PC-3 (cell line): ENCODE measurements at regions not wholly inside any gene's neighbourhood (a gene's known extent, or its start where the extent isn't known, plus 50 kb on each side); places are given as distances from the start of the nearest gene placed in this dataset.

Experiments
- ATAC-seq: fragments of 200-7000 bp; cut with Tn5 transposase; 2 replicates; pipeline ENCODE4 v1.9.1; 2020; ENCODE audit warnings: mild to moderate bottlenecking, moderate library complexity
- BruUV-seq: library from RNA; stranded (reverse); fragments of 400-500 nt; replicated peaks from 2 replicates; lab custom pipeline; 2021; lab: Mats Ljungman, UMichigan
- CTCF ChIA-PET: fragments of 300-600 bp; sonication (Branson Sonifier 250); formaldehyde crosslinking; loops from one replicate; lab custom pipeline; 2022; ENCODE audit warnings: antibody characterized with exemption; lab: Charles Lee
- POLR2A ChIA-PET: fragments of 300-600 bp; sonication (Branson Sonifier 250); formaldehyde crosslinking; loops from one replicate; lab custom pipeline; 2022; ENCODE audit warnings: antibody characterized with exemption; ENCODE audit not compliant: unreplicated experiment; lab: Charles Lee
- DNase-seq: peaks from one replicate; pipeline ENCODE4 v3.0.0-alpha.2; 2015
- H2AFZ ChIP-seq: fragments of 300-600 bp; sonication (generic); 2 replicates; pipeline ENCODE4 v1.6.0; 2016; ENCODE audit warnings: antibody characterized with exemption, low read length
- H3F3A ChIP-seq: fragments of 300-600 bp; sonication (generic); one replicate; pipeline ENCODE4 v1.6.0; 2017; ENCODE audit warnings: antibody characterized with exemption, low read length, control low read depth, mild to moderate bottlenecking; ENCODE audit not compliant: unreplicated experiment
- H3K27ac ChIP-seq: fragments of 300-600 bp; sonication (generic); 2 replicates; pipeline ENCODE4 v1.5.1; 2016; ENCODE audit warnings: mild to moderate bottlenecking, low read length
- H3K27me3 ChIP-seq: fragments of 300-600 bp; sonication (generic); 2 replicates; pipeline ENCODE4 v1.6.1; 2016; ENCODE audit warnings: low read length, mixed read lengths
- H3K36me3 ChIP-seq: fragments of 300-600 bp; sonication (generic); 2 replicates; pipeline ENCODE4 v1.6.1; 2016; ENCODE audit warnings: low read depth, mixed run types, low read length, mixed read lengths
- H3K4me1 ChIP-seq: fragments of 300-600 bp; sonication (generic); 2 replicates; pipeline ENCODE4 v1.5.1; 2016; ENCODE audit warnings: low read length; ENCODE audit not compliant: insufficient read depth
- H3K4me2 ChIP-seq: fragments of 300-600 bp; sonication (generic); 2 replicates; pipeline ENCODE4 v1.6.0; 2016; ENCODE audit warnings: low read length
- H3K4me3 ChIP-seq: fragments of 300-600 bp; sonication (generic); 2 replicates; pipeline ENCODE4 v1.5.1; 2016; ENCODE audit warnings: mild to moderate bottlenecking, low read length, mixed read lengths
- H3K79me2 ChIP-seq: fragments of 300-600 bp; sonication (generic); 2 replicates; pipeline ENCODE4 v1.6.1; 2017; ENCODE audit warnings: low read length, mixed read lengths
- H3K9ac ChIP-seq: fragments of 300-600 bp; sonication (generic); 2 replicates; pipeline ENCODE4 v1.6.0; 2016; ENCODE audit warnings: mild to moderate bottlenecking, low read length
- H3K9me2 ChIP-seq: fragments of 300-600 bp; sonication (generic); replicated peaks from 2 replicates; pipeline ENCODE4 v1.6.1; 2016; ENCODE audit warnings: mixed run types, low read length, mixed read lengths
- H3K9me3 ChIP-seq: fragments of 300-600 bp; sonication (generic); 2 replicates; pipeline ENCODE4 v1.6.1; 2016; ENCODE audit warnings: low read length, mixed read lengths
- H4K20me1 ChIP-seq: fragments of 300-600 bp; sonication (generic); 2 replicates; pipeline ENCODE4 v1.6.1; 2016; ENCODE audit warnings: low read length, mixed read lengths
- CTCF ChIP-seq: fragments of 300-600 bp; sonication (generic); conservative IDR thresholded peaks from 2 replicates; pipeline ENCODE4 v1.5.1; 2017; ENCODE audit warnings: antibody characterized with exemption, low read depth, mild to moderate bottlenecking, low read length
- EZH2 ChIP-seq: fragments of 300-600 bp; sonication (generic); IDR thresholded peaks from one replicate; pipeline ENCODE4 v1.6.1; 2017; ENCODE audit warnings: antibody characterized with exemption, mild to moderate bottlenecking, low read length; ENCODE audit not compliant: unreplicated experiment
- EZH2phosphoT487 ChIP-seq: fragments of 300-600 bp; sonication (generic); IDR thresholded peaks from 2 replicates; pipeline ENCODE4 v1.6.1; 2018; ENCODE audit warnings: mild to moderate bottlenecking, antibody characterized with exemption, low read length, borderline replicate concordance
- intact Hi-C: fragments of 100-400 bp; cut with micrococcal nuclease; formaldehyde crosslinking; loops from 2 replicates; pipeline ENCODE4 v1.9.0; 2023

GRCh38 chr9:80635065-80635464 lies 1054.3 kb downstream of the TLE1 start:
- CTCF ChIA-PET = no interaction called here
- Histone ChIP-seq H3K9me3 (0 out of 2 replicates have a peak, but pooled peaks cover 5% of the 10 kb centered on the region), H3K9me2 (no peaks in the 10 kb centered on the region), H3F3A (no peaks in the 10 kb centered on the region), H3K36me3 (no peaks in the 10 kb centered on the region), H4K20me1 (no peaks in the 10 kb centered on the region), H3K4me2 (no peak overlapping the region), H2AFZ (no peak overlapping the region), H3K27me3 (no peaks in the 10 kb centered on the region), H3K4me1 (no peaks in the 10 kb centered on the region), H3K4me3 (no peak overlapping the region), H3K27ac (no peak overlapping the region), H3K9ac (no peak overlapping the region), H3K79me2 (no peaks in the 10 kb centered on the region)
- no peak for TF ChIP-seq EZH2
- no peak for TF ChIP-seq EZH2phosphoT487
- no peak for TF ChIP-seq CTCF
- BruUV-seq = no TSS peak
- ATAC-seq = no peak
- POLR2A ChIA-PET = no interaction called here
- intact Hi-C loops = no loop called here
- DNase-seq = no peak

- H2AFZ ChIP-seq = no peak overlapping the region
- no peak overlapping the region for H3K9ac ChIP-seq
- ATAC-seq = no peak
- DNase-seq = no peak
- H4K20me1 ChIP-seq = no peaks in the 10 kb centered on the region
- no peaks in the 10 kb centered on the region for H3F3A ChIP-seq
- no TSS peak for BruUV-seq
- POLR2A ChIA-PET = no interaction called here
- CTCF ChIA-PET = no interaction called here
- no peak overlapping the region for H3K4me2 ChIP-seq
- intact Hi-C loops = no loop called here
- H3K4me1 ChIP-seq = no peaks in the 10 kb centered on the region
- no peaks in the 10 kb centered on the region for H3K36me3 ChIP-seq
- no peaks in the 10 kb centered on the region for H3K79me2 ChIP-seq
- H3K4me3 ChIP-seq = no peak overlapping the region
- TF ChIP-seq EZH2 (no peak), CTCF (no peak), EZH2phosphoT487 (no peak)
- 0 out of 2 replicates have a peak, but pooled peaks cover 5% of the 10 kb centered on the region for H3K9me3 ChIP-seq
- H3K27me3 ChIP-seq = no peaks in the 10 kb centered on the region
- H3K27ac ChIP-seq = no peak overlapping the region
- H3K9me2 ChIP-seq = no peaks in the 10 kb centered on the region
These were observed 1057.3 kb downstream of the TLE1 start for GRCh38 chr9:80632041-80632440.

- Histone ChIP-seq H3K36me3 (no peaks in the 10 kb centered on the region), H3K27ac (no peak overlapping the region), H3K27me3 (no peaks in the 10 kb centered on the region), H3K4me2 (no peak overlapping the region), H3K9me3 (no peaks in the 10 kb centered on the region), H3K4me3 (no peak overlapping the region), H4K20me1 (no peaks in the 10 kb centered on the region), H3F3A (no peaks in the 10 kb centered on the region), H2AFZ (no peak overlapping the region), H3K79me2 (no peaks in the 10 kb centered on the region), H3K4me1 (no peaks in the 10 kb centered on the region), H3K9ac (no peak overlapping the region), H3K9me2 (no peaks in the 10 kb centered on the region)
- no TSS peak for BruUV-seq
- ChIA-PET POLR2A (no interaction called here), CTCF (no interaction called here)
- no peak for TF ChIP-seq EZH2
- TF ChIP-seq EZH2phosphoT487 = no peak
- TF ChIP-seq CTCF = no peak
- intact Hi-C loops = no loop called here
- ATAC-seq = no peak
- DNase-seq = no peak
These were observed 1050.7 kb downstream of the TLE4 start for GRCh38 chr9:80622508-80622907.
